Posterior vena cava (tissue), 2 donors: ENCODE measurements at regions not wholly inside any gene's neighbourhood (a gene's known extent, or its start where the extent isn't known, plus 50 kb on each side); places are given as distances from the start of the nearest gene placed in this dataset.

ENCODE experiments used
- DNase-seq: peaks from one replicate; pipeline ENCODE4 v3.0.0-alpha.2; 2020; ENCODE audit warnings: low spot score
- intact Hi-C, 2 donors: fragments of 100-400 bp; cut with DNase I; formaldehyde crosslinking; loops; one replicate each; pipeline versions ENCODE4 v1.14.1 to v1.14.2; 2022 to 2023
- donor health status: DM: yes; HTN: yes; CAD: no.
- donor health status: DM: yes; HTN: yes; CAD: no.

DNA sequence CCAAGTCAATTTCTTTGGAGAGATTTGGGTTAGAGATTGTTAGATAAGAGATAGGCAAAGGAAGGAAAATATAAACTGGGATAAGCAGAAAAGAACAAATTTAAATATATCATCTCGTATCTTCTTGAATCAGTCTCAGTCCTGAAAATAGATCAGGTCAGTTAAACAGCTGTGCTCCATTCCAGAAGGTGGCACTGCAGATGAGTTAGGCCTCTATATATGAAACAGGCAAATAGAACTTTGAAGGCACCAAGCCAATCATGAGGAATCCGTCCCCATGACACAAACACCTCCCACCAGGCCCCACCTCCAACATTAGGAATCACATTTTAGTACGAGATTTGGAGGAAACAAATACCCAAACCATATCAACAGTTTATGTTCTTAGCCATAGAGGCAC, 605.5 kb upstream of the USP15 start:
- DNase-seq: no peak
- intact Hi-C loops: no loop called here

- intact Hi-C loops: no loop called here
- no peak for DNase-seq
Measured at GRCh38 chr12:61655241-61655640, 605.0 kb upstream of the USP15 start.

DNA sequence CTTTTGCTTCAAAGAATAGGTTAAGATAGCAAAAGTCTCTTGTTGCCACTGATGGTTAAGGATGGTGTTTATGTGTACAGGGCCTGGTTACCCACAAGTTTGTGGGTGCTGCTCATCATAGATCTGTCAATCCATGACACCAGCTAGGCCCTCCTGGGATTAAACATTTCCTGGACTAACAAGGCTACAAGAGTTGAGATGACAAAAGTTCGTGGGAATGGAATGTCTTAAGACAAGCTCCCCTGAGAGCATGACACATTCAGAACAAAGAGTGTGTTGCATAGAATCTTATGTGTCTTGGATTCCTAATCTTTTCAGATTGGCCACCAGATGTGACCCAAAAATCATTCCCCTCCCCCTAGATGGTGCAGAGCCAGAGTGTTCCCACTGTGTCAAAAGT, 592.5 kb upstream of the USP15 start:
- intact Hi-C loops: no loop called here
- DNase-seq: no peak

DNA sequence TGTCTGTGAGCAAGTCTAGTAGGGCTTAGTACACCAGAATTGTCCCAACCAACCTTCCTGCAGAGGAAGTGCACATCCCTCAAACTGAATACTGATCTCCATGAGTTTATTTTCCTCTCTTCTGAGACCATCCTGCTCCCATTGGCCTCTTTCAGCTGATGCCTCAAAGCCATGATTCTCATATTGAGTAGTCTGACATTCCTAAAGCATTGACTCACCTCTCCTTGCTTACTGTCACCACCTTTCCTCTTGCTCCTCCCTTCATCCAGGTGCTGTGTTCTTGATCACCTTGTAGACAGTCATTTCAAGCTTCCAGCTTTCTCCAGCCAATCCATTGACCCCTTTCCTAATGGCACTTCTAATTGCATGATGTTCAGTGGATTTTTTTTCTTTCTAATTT, 583.7 kb upstream of the USP15 start:
- intact Hi-C loops: no loop called here
- DNase-seq: no peak

GRCh38 chr12:61687407-61687806, 572.8 kb upstream of the USP15 start:
- intact Hi-C loops: no loop called here
- DNase-seq: no peak

- intact Hi-C loops: no loop called here
- no peak for DNase-seq
Measured at GRCh38 chr12:61694214-61694613, 566.0 kb upstream of the USP15 start.

- intact Hi-C loops: no loop called here
- no peak for DNase-seq
Measured at GRCh38 chr12:61701471-61701870, 558.7 kb upstream of the USP15 start.

DNA sequence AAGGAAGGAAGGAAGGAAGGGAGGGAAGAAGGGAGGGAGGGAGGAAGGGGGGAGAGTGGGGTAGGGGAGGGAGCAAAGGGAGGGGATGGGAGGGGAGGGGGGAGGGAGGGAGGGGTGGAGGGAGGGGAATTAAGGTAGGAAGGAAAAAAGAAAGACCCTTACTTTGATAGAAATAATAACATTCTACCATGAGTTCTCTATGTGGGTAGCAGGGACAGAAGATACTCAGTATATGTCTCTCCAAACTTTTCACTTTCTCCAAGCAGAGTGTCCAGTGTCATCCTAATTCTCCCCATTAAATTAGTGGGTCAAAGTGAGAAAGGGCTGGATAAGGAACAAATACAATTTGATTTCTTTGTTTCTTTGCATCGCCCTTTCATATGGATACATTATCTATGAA, 553.4 kb upstream of the USP15 start:
- DNase-seq: no peak

GRCh38 chr12:61713121-61713520, 547.1 kb upstream of the USP15 start:
- intact Hi-C loops: no loop called here
- DNase-seq: no peak

More for the DNA sequence above, 553.4 kb upstream of the USP15 start:
- intact Hi-C loops: no loop called here

- no peak for DNase-seq
- intact Hi-C loops: no loop called here
Measured at GRCh38 chr12:61717986-61718385, 542.2 kb upstream of the USP15 start.

DNA sequence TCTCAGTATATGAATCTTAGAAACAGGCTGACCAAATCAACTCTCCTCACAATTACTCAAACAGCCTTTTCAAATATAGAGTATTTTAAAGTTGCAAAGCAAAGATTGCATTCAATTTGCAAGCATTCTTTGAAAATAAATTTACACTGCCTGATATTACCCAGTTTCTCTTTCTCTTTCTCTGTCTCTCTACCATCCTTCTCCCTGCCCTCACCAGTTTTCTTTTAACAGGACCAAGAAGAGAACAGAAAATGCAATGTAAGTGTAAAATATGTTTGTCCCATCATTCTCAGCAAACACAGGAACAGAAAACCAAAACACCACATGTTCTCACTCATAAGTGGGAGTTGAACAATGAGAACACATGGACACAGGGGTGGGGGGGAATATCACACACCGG, 520.3 kb upstream of the USP15 start:
- no peak for DNase-seq
- intact Hi-C loops: no loop called here

DNA sequence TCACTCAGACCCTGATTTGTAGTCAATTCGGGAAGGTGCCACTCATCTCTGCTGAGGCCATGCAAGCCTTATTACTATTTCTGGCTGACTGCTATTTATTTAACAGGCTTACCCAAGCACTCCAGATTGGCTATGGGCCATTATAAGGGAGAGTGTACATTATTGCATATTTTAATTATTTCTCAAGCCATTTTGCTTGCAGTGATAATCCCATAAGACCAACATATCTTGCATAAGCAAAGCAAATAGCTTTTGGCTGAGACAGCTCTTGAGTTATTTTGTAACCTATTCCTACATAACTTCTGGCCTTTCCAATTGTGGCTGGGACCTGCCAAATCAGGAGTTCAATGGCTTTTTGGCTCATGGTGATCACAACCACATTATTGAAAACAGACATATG, 509.6 kb upstream of the USP15 start:
- intact Hi-C loops: no loop called here
- DNase-seq: no peak

DNA sequence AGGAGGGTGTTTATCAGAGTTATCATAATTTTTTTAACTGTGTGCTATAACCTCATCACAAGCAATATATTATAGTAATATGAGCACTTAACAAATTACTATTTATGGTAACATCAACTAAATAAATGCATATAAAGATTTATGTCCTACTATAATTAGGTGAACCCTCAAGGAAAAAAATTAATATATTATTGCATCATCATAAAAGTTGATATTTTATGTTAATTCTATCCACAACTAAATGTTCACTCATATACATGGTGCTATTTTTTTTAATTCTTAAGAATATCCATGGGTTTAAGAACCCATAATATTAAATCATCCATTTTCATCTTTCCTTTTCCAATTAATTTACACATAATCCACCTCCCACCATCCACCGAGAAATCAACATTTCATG, 506.0 kb upstream of the USP15 start:
- intact Hi-C loops: no loop called here
- DNase-seq: no peak

GRCh38 chr12:61757831-61758505, 502.2 kb upstream of the USP15 start:
- intact Hi-C loops: no loop called here
- no peak for DNase-seq

GRCh38 chr12:61758661-61759060, 501.5 kb upstream of the USP15 start:
- intact Hi-C loops: no loop called here
- DNase-seq: no peak

- intact Hi-C loops: no loop called here
- DNase-seq: no peak
Measured at GRCh38 chr12:61765926-61766325, 494.3 kb upstream of the USP15 start.

GRCh38 chr12:61780435-61780834, 479.8 kb upstream of the USP15 start:
- intact Hi-C loops: no loop called here
- no peak for DNase-seq

DNA sequence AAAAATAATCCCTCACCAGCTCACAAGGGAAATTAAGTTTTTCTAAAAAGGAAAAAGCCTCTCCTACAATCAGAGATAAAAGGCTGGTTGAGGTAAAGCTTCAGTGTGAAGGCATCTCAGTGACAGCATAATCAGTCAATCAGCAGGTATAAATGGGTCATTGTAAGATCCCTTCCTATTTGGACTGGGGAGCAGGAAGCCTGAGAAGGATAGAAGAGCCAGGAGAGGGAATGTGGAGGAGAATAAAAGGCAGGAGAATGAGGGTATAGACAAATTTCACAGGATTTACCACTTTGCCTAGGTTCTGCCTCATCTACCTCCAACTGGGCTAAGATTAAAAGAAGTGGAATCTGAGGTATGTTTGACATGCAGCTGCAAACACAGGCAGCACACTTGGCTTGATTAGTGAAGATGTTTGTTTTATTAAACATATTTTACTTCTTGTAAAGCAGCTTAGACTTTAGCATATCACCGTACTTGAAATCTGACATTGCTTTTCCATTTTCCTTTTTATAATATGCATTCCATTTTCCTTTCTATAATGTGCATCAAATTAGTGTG, 479.1 kb upstream of the USP15 start:
- DNase-seq: no peak
- intact Hi-C loops: no loop called here

DNA sequence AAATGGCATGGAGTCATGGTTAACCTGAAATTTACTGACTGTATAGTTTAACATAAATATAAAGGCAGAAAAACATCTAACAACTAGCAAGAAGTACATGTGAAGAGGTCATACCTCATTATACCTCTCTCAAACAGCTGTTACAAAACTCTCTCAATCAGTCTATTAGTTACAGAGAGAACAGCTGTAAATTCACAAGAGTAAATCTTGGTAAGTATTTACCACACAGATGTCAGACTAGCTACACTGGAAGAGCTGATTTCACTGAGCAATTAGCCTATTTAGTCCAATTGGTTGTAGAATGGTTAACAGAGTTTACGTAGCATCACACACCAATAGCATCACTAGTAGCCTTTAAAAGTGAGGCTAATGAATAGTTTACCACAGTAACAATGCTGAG, 463.4 kb upstream of the USP15 start:
- intact Hi-C loops: no loop called here

GRCh38 chr12:61797266-61797665, 462.9 kb upstream of the USP15 start:
- intact Hi-C loops: no loop called here
- no peak for DNase-seq

More for the DNA sequence above, 463.4 kb upstream of the USP15 start:
- DNase-seq: no peak

DNA sequence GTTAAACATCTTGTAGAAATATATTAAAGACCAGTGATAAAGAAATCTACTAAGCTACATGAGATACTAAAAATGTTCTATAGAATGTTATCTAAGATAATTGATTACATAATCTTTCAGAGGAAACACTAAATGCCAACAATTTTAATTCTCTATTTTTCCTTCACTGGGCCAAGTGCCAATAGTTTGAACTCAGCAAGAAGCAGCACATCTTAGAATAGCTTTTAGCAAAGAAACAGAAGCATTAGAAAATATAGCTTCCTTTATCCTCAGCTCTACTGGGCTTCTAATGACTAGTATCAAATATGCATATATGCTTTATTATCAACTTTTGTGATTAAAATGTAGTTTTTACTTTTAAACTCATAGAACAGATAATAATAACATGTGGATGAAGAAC, 461.4 kb upstream of the USP15 start:
- intact Hi-C loops: no loop called here

GRCh38 chr12:61804301-61804700, 455.9 kb upstream of the USP15 start:
- intact Hi-C loops: no loop called here
- no peak for DNase-seq

More for the DNA sequence above, 461.4 kb upstream of the USP15 start:
- DNase-seq: no peak
